CD4-positive, alpha-beta T cell treated with Interferon alpha-2 for 1 hour (primary cell): ENCODE measurements at regions not wholly inside any gene's neighbourhood (a gene's known extent, or its start where the extent isn't known, plus 50 kb on each side); places are given as distances from the start of the nearest gene placed in this dataset.

Source experiments
- DNase-seq, 2 donors: peaks; one replicate each; pipeline ENCODE4 v3.0.0-alpha.2; 2020 to 2022

GRCh38 chr2:6425032-6425431, 440.7 kb downstream of the CMPK2 start:
- DNase-seq: no peak

- DNase-seq: no peak
Measured at GRCh38 chr2:6429210-6429986, 436.3 kb downstream of the CMPK2 start.

- DNase-seq: no peak
Measured at GRCh38 chr2:6434438-6434837, 431.3 kb downstream of the CMPK2 start.

- no peak for DNase-seq
Measured at GRCh38 chr2:6441800-6442199, 423.9 kb downstream of the CMPK2 start.

GRCh38 chr2:6442252-6442985, 423.3 kb downstream of the CMPK2 start:
- no peak for DNase-seq

GRCh38 chr2:6443061-6443823, 422.5 kb downstream of the CMPK2 start:
- no peak for DNase-seq

GRCh38 chr2:6444514-6444913, 421.2 kb downstream of the CMPK2 start:
- DNase-seq: no peak

- DNase-seq: no peak
Measured at GRCh38 chr2:6445156-6445555, 420.6 kb downstream of the CMPK2 start.

- DNase-seq: no peak
Measured at GRCh38 chr2:6446938-6447608, 418.6 kb downstream of the CMPK2 start.

- DNase-seq: no peak
Measured at GRCh38 chr2:6448893-6449292, 416.8 kb downstream of the CMPK2 start.

- DNase-seq: no peak
Measured at GRCh38 chr2:6449343-6449742, 416.4 kb downstream of the CMPK2 start.

GRCh38 chr2:6452702-6453481, 412.8 kb downstream of the CMPK2 start:
- DNase-seq: no peak

GRCh38 chr2:6454286-6454990, 411.3 kb downstream of the CMPK2 start:
- no peak for DNase-seq

- no peak for DNase-seq
Measured at GRCh38 chr2:6459138-6459537, 406.6 kb downstream of the CMPK2 start.

GRCh38 chr2:6470518-6470917, 395.2 kb downstream of the CMPK2 start:
- no peak for DNase-seq

GRCh38 chr2:6471419-6471818, 394.3 kb downstream of the CMPK2 start:
- no peak for DNase-seq

- no peak for DNase-seq
Measured at GRCh38 chr2:6474161-6475140, 391.3 kb downstream of the CMPK2 start.

GRCh38 chr2:6475155-6475940, 390.4 kb downstream of the CMPK2 start:
- no peak for DNase-seq

GRCh38 chr2:6480514-6480913, 385.2 kb downstream of the CMPK2 start:
- no peak for DNase-seq
